B cell (primary cell): ENCODE measurements at regions not wholly inside any gene's neighbourhood (a gene's known extent, or its start where the extent isn't known, plus 50 kb on each side); places are given as distances from the start of the nearest gene placed in this dataset.

Source experiments
- ATAC-seq: fragments of 200-7000 bp; cut with Tn5 transposase; one replicate; pipeline ENCODE4 v1.10.0; 2021; ENCODE audit warnings: low read depth, mild to moderate bottlenecking, moderate number of reproducible peaks, moderate library complexity
- CTCF ChIA-PET: fragments of 350-600 bp; sonication (Branson Sonifier 250); formaldehyde crosslinking; loops from one replicate; lab custom pipeline; 2021; ENCODE audit warnings: antibody characterized with exemption, inconsistent platforms; lab: Charles Lee
- POLR2A ChIA-PET: fragments of 350-600 bp; sonication (Branson Sonifier 250); formaldehyde crosslinking; loops from one replicate; lab custom pipeline; 2021; ENCODE audit warnings: antibody characterized with exemption; lab: Charles Lee
- DNase-seq: peaks from one replicate; pipeline ENCODE4 v3.0.0; 2013
- H2AFZ ChIP-seq: 2 replicates; pipeline ENCODE4 v1.6.1; 2012; ENCODE audit warnings: mild to moderate bottlenecking, low read depth, low read length; ENCODE audit not compliant: insufficient read depth, poor library complexity, severe bottlenecking
- H3K27ac ChIP-seq, 2 donors: 1 replicate in 1 of 2; 2 replicates in 1 of 2; pipeline ENCODE4 v1.5.1; 2012 to 2013; ENCODE audit warnings: low read length in 2 of 2, mild to moderate bottlenecking in 2 of 2, moderate library complexity in 1 of 2
- H3K27me3 ChIP-seq, 4 experiments: fragments of 200-600 bp in 1 of 4; sonication (generic) in 1 of 4; replicated peaks in 1 of 4; 1 replicate in 2 of 4; 2 replicates in 2 of 4; pipeline versions ENCODE4 v1.6.1 to v1.7.0; 2013 to 2016; ENCODE audit warnings: low read length in 3 of 4, mild to moderate bottlenecking in 2 of 4, mixed read lengths in 1 of 4, moderate library complexity in 1 of 4; ENCODE audit not compliant: insufficient read depth in 4 of 4, control insufficient read depth in 3 of 4; ENCODE audit errors: control extremely low read depth in 1 of 4
- H3K36me3 ChIP-seq, 2 experiments: replicated peaks in 1 of 2; 1 replicate in 1 of 2; 2 replicates in 1 of 2; pipeline versions ENCODE4 v1.6.1 to v1.7.1; 2013; ENCODE audit warnings: low read length in 1 of 2; ENCODE audit not compliant: insufficient read depth in 2 of 2, control insufficient read depth in 1 of 2; ENCODE audit errors: control extremely low read depth in 1 of 2, extremely low read depth in 1 of 2
- H3K4me1 ChIP-seq, 2 donors: fragments of 200-600 bp in 1 of 2; sonication (generic) in 1 of 2; 1 replicate in 1 of 2; 2 replicates in 1 of 2; pipeline versions ENCODE4 v1.5.1 to v1.6.1; 2013 to 2017; ENCODE audit warnings: low read length in 2 of 2; ENCODE audit not compliant: control insufficient read depth in 2 of 2, insufficient read depth in 2 of 2
- H3K4me2 ChIP-seq: replicated peaks from 2 replicates; pipeline ENCODE3; 2012; ENCODE audit warnings: mild to moderate bottlenecking, low read depth, low read length; ENCODE audit not compliant: poor library complexity, severe bottlenecking
- H3K4me3 ChIP-seq, 5 experiments: fragments of 200-600 bp in 1 of 5; sonication (generic) in 1 of 5; 1 replicate in 3 of 5; 2 replicates in 2 of 5; pipeline versions ENCODE4 v1.5.1 to v1.7.0; 2011 to 2016; ENCODE audit warnings: low read length in 4 of 5, mild to moderate bottlenecking in 4 of 5, low read depth in 2 of 5, control low read depth in 1 of 5, moderate library complexity in 1 of 5; ENCODE audit not compliant: insufficient read depth in 1 of 5; ENCODE audit errors: control extremely low read depth in 1 of 5, extremely low read depth in 1 of 5
- H3K79me2 ChIP-seq: fragments of 200-600 bp; sonication (generic); one replicate; pipeline ENCODE4 v1.6.0; 2016; ENCODE audit warnings: low read length; ENCODE audit not compliant: control insufficient read depth, insufficient read depth
- H3K9ac ChIP-seq: fragments of 200-600 bp; sonication (generic); 2 replicates; pipeline ENCODE4 v1.6.1; 2017; ENCODE audit warnings: mild to moderate bottlenecking, low read length, moderate library complexity
- H3K9me3 ChIP-seq, 3 donors: one replicate each; pipeline versions ENCODE4 v1.6.1 to v1.7.1; 2013; ENCODE audit warnings: low read length in 2 of 3; ENCODE audit not compliant: control insufficient read depth in 2 of 3, insufficient read depth in 1 of 3; ENCODE audit errors: control extremely low read depth in 1 of 3
- H4K20me1 ChIP-seq: 2 replicates; pipeline ENCODE4 v1.6.0; 2012; ENCODE audit warnings: mild to moderate bottlenecking, low read length; ENCODE audit not compliant: insufficient read depth, control insufficient read depth, poor library complexity, severe bottlenecking
- H3K27ac Mint-ChIP-seq: one replicate; pipeline ENCODE4 v1.8.0; 2021; ENCODE audit warnings: mixed read lengths
- H3K27me3 Mint-ChIP-seq: one replicate; pipeline ENCODE4 v1.8.0; 2021; ENCODE audit warnings: mixed read lengths
- H3K4me1 Mint-ChIP-seq: one replicate; pipeline ENCODE4 v1.8.0; 2021; ENCODE audit warnings: mixed read lengths
- H3K4me3 Mint-ChIP-seq: one replicate; pipeline ENCODE4 v1.8.0; 2021; ENCODE audit warnings: mixed read lengths
- H3K9me3 Mint-ChIP-seq: one replicate; pipeline ENCODE4 v1.8.0; 2022; ENCODE audit warnings: mixed read lengths; ENCODE audit not compliant: insufficient read depth
- CTCF ChIP-seq: fragments of 200-600 bp; IDR thresholded peaks from one replicate; pipeline ENCODE4 v1.8.0; 2022; ENCODE audit warnings: antibody characterized with exemption, mild to moderate bottlenecking
- EZH2 ChIP-seq: IDR thresholded peaks from 2 replicates; pipeline ENCODE4 v1.6.1; 2012; ENCODE audit warnings: borderline replicate concordance, low read depth, mild to moderate bottlenecking, moderate library complexity, low read length; ENCODE audit not compliant: insufficient read depth, poor library complexity, severe bottlenecking
- WGBS: methylation state at CpG from one replicate; pipeline ENCODE4 v1.1.5; 2013; ENCODE audit warnings: missing lambda C conversion rate; ENCODE audit not compliant: insufficient coverage; 5-methylcytosine and 5-hydroxymethylcytosine counted together
- intact Hi-C: fragments of 100-400 bp; cut with micrococcal nuclease; formaldehyde crosslinking; loops from one replicate; pipeline ENCODE4 v1.10.0; 2022

- POLR2A ChIA-PET: no interaction called here
- WGBS: 83% methylated on average over 2 of the region's 3 CpGs
- H3K9ac ChIP-seq: no peak overlapping the region
- Mint-ChIP-seq H3K4me1 (no peaks in the 10 kb centered on the region), H3K4me3 (no peak overlapping the region), H3K9me3 (no peaks in the 10 kb centered on the region), H3K27me3 (peaks cover 3% of the 10 kb centered on the region), H3K27ac (no peak overlapping the region)
- H3K4me2 ChIP-seq: no peak overlapping the region
- H3K27me3 ChIP-seq: no peaks in the 10 kb centered on the region
- no peaks in the 10 kb centered on the region for H3K36me3 ChIP-seq
- H3K79me2 ChIP-seq: no peaks in the 10 kb centered on the region
- no peaks in the 10 kb centered on the region for H3K9me3 ChIP-seq
- no peak for DNase-seq
- CTCF ChIA-PET: no interaction called here
- no peak overlapping the region for H2AFZ ChIP-seq
- no peak overlapping the region for H3K27ac ChIP-seq
- ATAC-seq: no peak
- no peak overlapping the region for H3K4me3 ChIP-seq
- no peak for TF ChIP-seq CTCF
- TF ChIP-seq EZH2: no peak
- H3K4me1 ChIP-seq: no peaks in the 10 kb centered on the region
- H4K20me1 ChIP-seq: no peaks in the 10 kb centered on the region
- intact Hi-C loops: no loop called here
Observed at GRCh38 chr18:77551055-77551454, 301.4 kb downstream of the GALR1 start.

- Histone ChIP-seq H4K20me1 (no peaks in the 10 kb centered on the region), H3K9me3 (no peaks in the 10 kb centered on the region), H2AFZ (no peak overlapping the region), H3K9ac (no peak overlapping the region), H3K4me3 (no peak overlapping the region), H3K4me2 (no peak overlapping the region), H3K27ac (no peak overlapping the region), H3K27me3 (no peaks in the 10 kb centered on the region), H3K4me1 (no peaks in the 10 kb centered on the region), H3K79me2 (no peaks in the 10 kb centered on the region), H3K36me3 (no peaks in the 10 kb centered on the region)
- no peaks in the 10 kb centered on the region for H3K4me1 Mint-ChIP-seq
- H3K27me3 Mint-ChIP-seq: peaks cover 3% of the 10 kb centered on the region
- H3K27ac Mint-ChIP-seq: no peak overlapping the region
- DNase-seq (no peak), ATAC-seq (no peak)
- CTCF ChIA-PET: no interaction called here
- no peak overlapping the region for H3K4me3 Mint-ChIP-seq
- TF ChIP-seq CTCF (no peak), EZH2 (no peak)
- POLR2A ChIA-PET: no interaction called here
- no peaks in the 10 kb centered on the region for H3K9me3 Mint-ChIP-seq
- WGBS: 83% methylated on average over 1 of the region's 3 CpGs
- intact Hi-C loops: no loop called here
Observed at GRCh38 chr18:77552945-77553344, 303.3 kb downstream of the GALR1 start.
